HEK293 (cell line): ENCODE measurements at regions not wholly inside any gene's neighbourhood (a gene's known extent, or its start where the extent isn't known, plus 50 kb on each side); places are given as distances from the start of the nearest gene placed in this dataset.

Experiments used
- PATZ1 ChIP-seq: fragments of 450-650 bp; formaldehyde crosslinking; IDR thresholded peaks from 2 replicates; pipeline ENCODE4 v1.5.1; 2016; ENCODE audit warnings: missing biosample characterization, missing genetic modification characterization
- REST ChIP-seq: fragments of 450-650 bp; formaldehyde crosslinking; IDR thresholded peaks from 2 replicates; pipeline ENCODE4 v1.5.1; 2016; ENCODE audit warnings: missing biosample characterization, missing genetic modification characterization
- ZBTB26 ChIP-seq: fragments of 450-650 bp; formaldehyde crosslinking; optimal IDR thresholded peaks from 2 replicates; pipeline ENCODE3; 2016; ENCODE audit warnings: missing biosample characterization, mild to moderate bottlenecking, missing genetic modification characterization
- TF ChIP-seq, protein P1 (sequence below): fragments of 450-650 bp; formaldehyde crosslinking; IDR thresholded peaks from 2 replicates; pipeline ENCODE4 v1.5.1; 2016; ENCODE audit warnings: missing biosample characterization, missing genetic modification characterization

GRCh38 chr2:138298900-138299299 is 202.7 kb upstream of the SPOPL start:
- TF ChIP-seq, protein P1, sequence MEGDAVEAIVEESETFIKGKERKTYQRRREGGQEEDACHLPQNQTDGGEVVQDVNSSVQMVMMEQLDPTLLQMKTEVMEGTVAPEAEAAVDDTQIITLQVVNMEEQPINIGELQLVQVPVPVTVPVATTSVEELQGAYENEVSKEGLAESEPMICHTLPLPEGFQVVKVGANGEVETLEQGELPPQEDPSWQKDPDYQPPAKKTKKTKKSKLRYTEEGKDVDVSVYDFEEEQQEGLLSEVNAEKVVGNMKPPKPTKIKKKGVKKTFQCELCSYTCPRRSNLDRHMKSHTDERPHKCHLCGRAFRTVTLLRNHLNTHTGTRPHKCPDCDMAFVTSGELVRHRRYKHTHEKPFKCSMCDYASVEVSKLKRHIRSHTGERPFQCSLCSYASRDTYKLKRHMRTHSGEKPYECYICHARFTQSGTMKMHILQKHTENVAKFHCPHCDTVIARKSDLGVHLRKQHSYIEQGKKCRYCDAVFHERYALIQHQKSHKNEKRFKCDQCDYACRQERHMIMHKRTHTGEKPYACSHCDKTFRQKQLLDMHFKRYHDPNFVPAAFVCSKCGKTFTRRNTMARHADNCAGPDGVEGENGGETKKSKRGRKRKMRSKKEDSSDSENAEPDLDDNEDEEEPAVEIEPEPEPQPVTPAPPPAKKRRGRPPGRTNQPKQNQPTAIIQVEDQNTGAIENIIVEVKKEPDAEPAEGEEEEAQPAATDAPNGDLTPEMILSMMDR (tag by site-specific recombination) = no peak
- TF ChIP-seq PATZ1 (no peak), REST (tag by site-specific recombination) (no peak), ZBTB26 (no peak)
